GM18868 (cell line): ENCODE measurements at regions not wholly inside any gene's neighbourhood (a gene's known extent, or its start where the extent isn't known, plus 50 kb on each side); places are given as distances from the start of the nearest gene placed in this dataset.
"Not testable (repeated sequence)": the region's sequence is repeated elsewhere in the genome, so short reads cannot be mapped to it uniquely, and the experiment has no call there.

Experiments used
- ATAC-seq: cut with Tn5 transposase; IDR thresholded peaks from one replicate; pipeline ENCODE4 v1.9.1; 2021; ENCODE audit warnings: mild to moderate bottlenecking, moderate library complexity; ENCODE audit not compliant: unreplicated experiment

DNA sequence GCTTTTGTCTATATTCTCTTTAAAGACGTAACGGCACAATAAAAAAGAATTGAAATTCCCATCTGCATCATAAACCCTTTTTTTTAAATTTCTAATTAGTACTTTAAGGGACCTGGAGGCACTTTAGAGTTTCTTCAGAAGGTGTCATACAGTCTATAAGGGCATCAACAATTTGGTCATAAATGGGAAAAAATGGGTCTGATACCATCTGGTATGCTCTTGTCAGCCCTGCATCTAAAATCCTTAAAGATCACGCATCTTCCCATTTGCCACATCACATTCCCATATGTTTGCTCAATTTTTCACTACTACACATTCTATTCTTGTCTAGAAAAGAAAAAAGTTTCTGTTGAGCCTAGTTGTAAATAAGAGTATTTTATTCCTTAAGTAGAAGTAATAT lies 53.8 kb downstream of the COX7C start:
- ATAC-seq, result no peak

GRCh38 chr5:86674069-86674468 lies 56.3 kb downstream of the COX7C start:
- ATAC-seq, result no peak

DNA sequence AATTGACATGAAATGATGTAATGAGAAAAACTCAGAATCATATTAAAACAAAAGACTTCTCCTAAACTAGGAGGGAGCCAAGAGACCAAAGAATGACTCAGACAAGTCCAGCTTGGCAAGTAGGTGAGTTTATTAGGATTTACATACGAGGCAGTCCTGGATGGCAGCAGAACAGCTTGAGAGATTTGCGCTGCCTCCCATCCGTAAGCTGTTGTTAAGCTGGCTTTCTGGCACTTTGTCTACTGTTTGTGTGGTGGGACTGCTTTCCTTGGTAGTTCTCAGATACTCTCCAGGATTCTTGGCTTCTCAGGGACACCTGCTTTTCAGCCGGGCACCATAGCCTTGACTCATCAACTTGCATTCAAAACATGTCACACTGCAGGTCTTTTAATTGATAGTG lies 57.6 kb downstream of the COX7C start:
- no peak for ATAC-seq

GRCh38 chr5:86679529-86679928 lies 61.8 kb downstream of the COX7C start:
- ATAC-seq, result peak; percentile 82

- no peak for ATAC-seq
These were observed 62.2 kb downstream of the COX7C start for GRCh38 chr5:86679949-86680348.

DNA sequence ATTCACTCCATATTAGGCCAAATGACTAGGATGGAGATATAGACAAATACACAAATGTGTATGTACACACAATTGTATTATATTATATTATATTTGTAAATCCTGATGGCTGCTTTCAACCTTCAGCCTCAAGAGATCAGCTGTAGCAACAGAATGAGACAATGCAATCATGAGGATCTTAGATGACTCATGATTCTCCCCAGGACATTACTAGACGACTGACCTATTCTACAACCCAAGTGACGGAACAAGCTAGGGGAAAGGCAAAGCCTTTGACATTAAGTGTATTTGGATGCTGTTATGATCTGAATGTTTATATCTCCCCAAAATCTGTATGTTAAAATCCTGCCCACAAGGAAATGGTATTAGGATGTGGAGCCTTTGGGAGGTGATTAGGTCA lies 66.5 kb downstream of the COX7C start:
- ATAC-seq, result no peak

- ATAC-seq, result no peak
These were observed 68.3 kb downstream of the COX7C start for GRCh38 chr5:86686046-86686445.

DNA sequence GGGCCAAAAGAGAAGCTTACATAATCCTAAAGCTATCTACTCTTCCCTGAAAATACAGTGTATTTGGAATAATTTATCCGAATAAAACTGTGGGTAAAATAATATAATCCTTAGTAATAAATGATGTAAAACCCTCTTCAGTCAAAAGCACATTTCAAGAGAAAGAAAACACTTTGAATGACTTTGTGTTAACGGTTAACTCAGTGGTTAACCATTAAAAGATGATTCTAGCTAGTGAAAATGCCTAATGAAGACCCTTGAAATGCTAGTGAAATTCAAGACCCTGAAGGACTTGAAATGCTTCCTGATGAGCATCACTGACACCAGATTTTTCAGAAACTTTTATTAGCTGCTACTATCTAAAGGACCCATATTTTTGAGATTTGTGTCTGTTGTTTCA lies 70.7 kb downstream of the COX7C start:
- ATAC-seq, result no peak

DNA sequence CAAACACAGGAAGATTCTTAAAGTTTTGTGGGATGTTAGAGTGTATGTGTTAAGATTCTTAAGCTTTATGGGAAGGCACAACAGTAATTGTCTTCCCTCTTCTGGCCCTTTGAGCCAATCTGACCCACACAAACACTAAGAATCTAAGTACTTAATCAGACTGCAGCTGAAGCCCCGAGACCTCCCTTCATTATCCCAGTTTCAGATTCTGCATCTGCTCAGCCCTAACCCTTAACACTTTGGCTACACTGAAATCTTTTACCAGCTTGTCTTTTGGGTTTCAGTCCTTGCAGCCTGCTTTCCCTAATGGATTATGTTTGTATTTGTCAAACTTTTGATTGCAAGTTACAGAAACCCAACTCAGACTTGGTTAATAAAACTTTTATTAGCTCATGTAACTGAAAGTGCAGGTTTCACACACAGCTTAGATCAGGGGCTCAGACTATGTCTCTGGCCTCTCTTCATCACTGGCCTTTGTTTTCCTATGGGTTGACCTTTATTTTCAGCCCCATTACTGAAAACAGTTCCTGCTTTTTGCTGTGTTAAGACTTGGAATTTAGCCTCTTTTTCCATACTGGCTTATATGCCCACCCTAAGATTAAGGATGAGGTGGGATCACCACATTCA lies 71.5 kb downstream of the COX7C start:
- ATAC-seq, result no peak

- no peak for ATAC-seq
These were observed 91.6 kb downstream of the COX7C start for GRCh38 chr5:86709157-86709881.

- ATAC-seq, result no peak
These were observed 98.4 kb downstream of the COX7C start for GRCh38 chr5:86716121-86716520.

- ATAC-seq, result not testable (repeated sequence)
These were observed 113.8 kb downstream of the COX7C start for GRCh38 chr5:86731319-86732117.

GRCh38 chr5:86735370-86735769 lies 117.6 kb downstream of the COX7C start:
- ATAC-seq, result no peak

GRCh38 chr5:86737579-86737978 lies 119.8 kb downstream of the COX7C start:
- no peak for ATAC-seq

GRCh38 chr5:86748538-86749105 lies 130.9 kb downstream of the COX7C start:
- no peak for ATAC-seq

DNA sequence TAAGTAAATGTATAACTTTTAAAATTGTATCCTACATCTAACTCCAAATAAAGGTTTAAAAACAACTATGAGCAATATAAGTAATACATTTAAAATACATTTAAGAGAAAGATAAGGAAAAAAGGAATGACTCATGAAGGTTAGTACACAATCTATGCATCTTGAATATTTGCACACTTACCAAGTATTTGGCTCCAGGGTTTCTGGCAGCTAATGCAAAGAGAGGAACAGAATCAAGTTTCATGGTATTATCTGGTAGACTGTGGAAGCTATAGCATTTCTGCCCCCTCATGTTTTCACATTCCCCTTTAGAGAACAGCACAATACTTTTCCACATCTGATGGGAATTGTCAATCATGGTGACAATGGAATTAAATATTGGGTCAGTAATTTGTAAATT lies 132.1 kb downstream of the COX7C start:
- ATAC-seq, result no peak

GRCh38 chr5:86756839-86757238 lies 139.1 kb downstream of the COX7C start:
- no peak for ATAC-seq

- peak; percentile 76 for ATAC-seq
These were observed 140.1 kb downstream of the COX7C start for GRCh38 chr5:86757824-86758223.

DNA sequence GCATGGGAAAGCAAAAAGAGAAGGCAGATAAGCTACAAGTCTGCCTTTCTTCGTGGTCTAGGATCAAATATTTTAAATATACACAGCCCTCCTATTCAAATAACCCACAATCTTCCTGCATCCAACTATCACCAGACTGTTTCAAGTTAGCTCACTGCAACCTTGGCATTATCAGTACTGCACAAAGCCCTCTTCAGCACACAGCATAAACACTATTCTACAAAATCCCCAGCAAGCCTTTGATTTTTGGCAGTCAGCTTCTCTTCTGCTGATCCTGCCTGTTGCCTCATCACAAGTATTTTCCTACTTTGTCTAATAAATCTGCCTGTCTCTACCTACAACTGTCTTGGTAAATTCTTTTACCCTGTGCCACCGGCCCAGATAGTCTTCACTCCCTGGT lies 142.9 kb downstream of the COX7C start:
- ATAC-seq, result no peak

DNA sequence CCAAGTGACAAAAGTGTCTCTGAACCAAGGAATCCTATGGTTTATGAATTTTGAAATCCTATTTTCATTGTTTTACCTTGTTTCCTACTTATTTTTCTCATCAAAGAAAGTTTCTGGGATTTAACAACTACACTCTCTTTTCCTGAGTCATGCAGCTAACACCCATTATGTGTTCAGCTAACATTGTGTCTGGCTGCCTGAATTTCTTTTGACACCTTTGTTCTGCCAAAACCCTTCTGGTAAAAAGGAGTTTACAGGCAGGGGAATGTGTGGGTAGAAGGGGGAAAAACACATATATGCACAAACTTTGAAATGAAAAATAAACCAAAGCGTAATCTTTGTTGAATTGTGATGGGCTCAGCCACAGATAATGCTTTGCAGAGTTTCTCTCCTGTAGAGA lies 146.2 kb downstream of the COX7C start:
- no peak for ATAC-seq

- ATAC-seq, result no peak
These were observed 148.2 kb downstream of the COX7C start for GRCh38 chr5:86765778-86766502.
